NCI-H345 treated with DMSO at 0.1 percent for 48 hours (cell line): ENCODE measurements at regions not wholly inside any gene's neighbourhood (a gene's known extent, or its start where the extent isn't known, plus 50 kb on each side); places are given as distances from the start of the nearest gene placed in this dataset.
"Not testable (repeated sequence)": the region's sequence is repeated elsewhere in the genome, so short reads cannot be mapped to it uniquely, and the experiment has no call there.

Experiments
- DNase-seq: peaks from one replicate; lab custom pipeline; 2025; ENCODE audit not compliant: unreplicated experiment; lab: John Stamatoyannopoulos, UW

DNA sequence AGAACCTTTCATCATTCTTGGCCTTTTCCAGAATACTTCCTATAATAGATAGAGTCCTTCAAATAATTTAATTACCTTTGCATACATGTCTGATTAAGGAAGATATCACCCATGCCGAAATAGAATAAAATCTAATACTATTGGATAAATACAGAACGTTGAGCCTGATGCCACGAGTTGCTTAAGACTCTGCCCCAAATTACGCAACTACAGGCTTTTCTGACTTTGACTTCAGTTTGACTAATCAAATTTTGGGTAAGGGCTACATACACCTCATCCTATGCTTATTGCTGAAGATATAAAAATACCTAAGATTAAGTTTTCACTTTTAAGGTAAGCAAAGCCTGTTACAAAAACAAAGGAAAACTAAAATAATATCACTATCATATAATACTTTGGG is 1065.1 kb upstream of the NRXN1 start:
- DNase-seq, result no peak

GRCh38 chr2:52084759-52085158 is 1052.8 kb upstream of the NRXN1 start:
- no peak for DNase-seq

DNA sequence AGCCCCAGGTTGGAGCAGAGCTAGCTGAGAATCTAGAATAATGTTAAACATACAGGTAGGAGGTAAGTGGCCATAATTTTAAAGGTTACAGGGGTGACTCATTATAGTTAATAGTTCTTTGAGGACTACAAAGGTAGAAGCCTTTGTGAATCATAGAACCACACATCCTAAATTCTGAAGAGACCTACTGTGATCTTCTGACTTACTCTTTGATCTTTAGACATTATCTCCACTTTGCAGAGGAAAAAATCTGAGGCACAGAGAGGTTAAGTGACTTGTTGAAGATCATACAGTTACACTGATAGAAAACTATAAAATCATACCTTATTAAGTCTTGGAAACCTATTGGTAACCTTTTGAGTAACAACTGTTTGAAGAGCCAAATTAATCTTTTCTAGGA is 1051.3 kb upstream of the NRXN1 start:
- no peak for DNase-seq

GRCh38 chr2:52082646-52083045 is 1050.7 kb upstream of the NRXN1 start:
- DNase-seq, result no peak

DNA sequence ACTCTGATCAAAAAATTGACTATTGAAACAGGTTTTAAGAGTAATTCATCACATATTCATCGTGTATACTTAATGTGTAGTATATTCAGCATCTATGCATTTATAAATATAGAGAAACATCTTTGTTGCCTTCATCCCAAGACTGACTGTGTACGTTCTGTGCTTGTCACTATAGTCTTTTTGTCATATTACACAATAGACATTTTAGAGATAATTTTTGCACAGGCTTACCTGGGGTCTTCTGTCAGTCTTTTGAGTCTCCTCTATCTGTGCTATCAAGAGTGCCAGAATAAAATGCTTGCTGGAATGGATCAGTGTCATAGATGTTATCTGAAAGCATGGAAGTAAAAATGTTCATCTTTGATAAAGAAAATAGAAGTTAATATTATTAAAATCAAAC is 1047.7 kb upstream of the NRXN1 start:
- DNase-seq, result no peak

- no peak for DNase-seq
Observed at GRCh38 chr2:52077159-52077558, 1045.2 kb upstream of the NRXN1 start.

DNA sequence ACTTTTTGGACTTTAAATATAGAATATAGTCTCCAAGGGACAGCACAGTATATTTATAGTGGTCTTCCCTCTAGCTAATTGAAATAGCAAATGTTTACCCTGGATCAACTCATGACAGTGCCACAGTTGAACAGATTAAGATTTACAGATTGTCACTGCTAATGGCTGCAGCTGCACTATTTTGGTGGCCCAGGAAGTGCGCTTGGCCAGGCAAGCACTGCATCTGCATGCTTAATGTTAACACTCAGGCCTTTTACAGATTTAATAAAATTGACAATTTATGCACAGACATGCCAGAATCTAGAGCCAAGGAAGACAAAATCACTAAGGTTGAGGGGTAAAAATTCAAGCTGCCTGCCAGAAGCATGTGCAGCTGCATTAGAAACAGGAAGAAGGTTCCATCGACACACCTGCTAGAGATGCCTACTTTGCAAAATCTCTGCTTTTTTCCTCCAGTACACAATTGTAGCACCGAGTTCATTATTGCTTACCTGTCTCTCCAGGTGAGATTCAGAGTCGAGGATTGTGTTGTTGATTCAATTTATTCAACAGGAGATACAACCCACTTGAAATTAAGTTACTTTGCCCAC is 1042.3 kb upstream of the NRXN1 start:
- no peak for DNase-seq

- DNase-seq, result no peak
Observed at GRCh38 chr2:52072949-52073348, 1041.0 kb upstream of the NRXN1 start.

- DNase-seq, result no peak
Observed at GRCh38 chr2:52070665-52071064, 1038.7 kb upstream of the NRXN1 start.

DNA sequence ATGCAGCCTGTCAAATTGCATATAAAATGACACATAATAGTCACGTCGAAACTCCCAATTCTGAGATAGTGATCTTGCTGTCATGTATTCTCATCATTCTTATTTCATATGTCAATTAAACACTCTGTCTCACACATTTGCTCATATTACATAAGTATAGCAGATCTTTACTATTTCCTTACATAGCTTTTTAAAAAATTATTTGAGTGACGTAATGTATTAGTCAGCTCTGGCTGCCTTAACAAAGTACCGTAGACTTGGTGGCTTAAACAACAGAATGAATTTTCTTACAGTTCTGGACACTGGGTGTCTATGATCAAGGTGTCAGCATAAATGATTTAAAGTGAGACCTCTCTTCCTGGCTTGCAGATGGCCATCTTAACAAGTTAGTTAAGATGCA is 1032.3 kb upstream of the NRXN1 start:
- DNase-seq, result no peak

GRCh38 chr2:52054824-52055223 is 1022.9 kb upstream of the NRXN1 start:
- DNase-seq, result no peak

GRCh38 chr2:52036853-52037252 is 1004.9 kb upstream of the NRXN1 start:
- no peak for DNase-seq

- no peak for DNase-seq
Observed at GRCh38 chr2:52036024-52036423, 1004.1 kb upstream of the NRXN1 start.

GRCh38 chr2:52035391-52035790 is 1003.5 kb upstream of the NRXN1 start:
- no peak for DNase-seq

DNA sequence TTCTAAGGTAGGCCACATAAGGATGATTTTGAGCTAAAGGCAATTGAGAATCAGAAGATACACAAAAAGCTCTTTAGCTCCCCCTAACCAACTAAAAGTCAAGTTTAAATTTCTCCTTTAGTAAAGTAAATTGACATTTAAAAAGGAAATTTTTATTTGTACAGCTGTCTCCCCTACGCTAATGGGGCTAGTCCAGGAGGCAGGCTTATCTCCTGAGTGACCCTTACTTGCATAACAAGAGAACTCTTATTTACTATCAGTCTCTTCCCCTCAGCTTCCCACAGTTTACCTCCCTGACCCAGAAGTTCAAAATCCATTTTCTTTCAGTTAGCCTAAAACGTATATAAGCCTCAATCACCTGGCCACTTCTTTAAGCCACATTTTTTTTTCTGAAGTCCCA is 1002.8 kb upstream of the NRXN1 start:
- no peak for DNase-seq

DNA sequence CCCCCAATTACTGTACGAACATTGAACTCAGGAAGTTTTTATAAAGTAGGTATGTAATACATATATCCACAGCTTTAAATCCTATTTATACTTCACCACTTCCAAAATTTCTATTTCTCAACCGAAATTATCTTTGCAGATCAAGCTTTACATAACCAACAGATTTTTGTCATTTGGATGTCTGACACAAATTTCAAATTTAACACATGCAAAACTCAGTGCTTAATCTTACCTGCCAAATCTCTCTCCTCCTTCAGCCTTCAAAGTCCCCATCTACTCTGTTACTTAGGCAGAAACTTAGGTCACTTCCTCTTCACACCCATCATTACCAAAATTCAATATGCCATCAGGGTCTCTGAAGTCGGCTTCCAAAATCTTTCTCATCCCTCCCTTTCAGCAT is 990.1 kb upstream of the NRXN1 start:
- DNase-seq, result no peak

GRCh38 chr2:52017646-52018235 is 985.8 kb upstream of the NRXN1 start:
- DNase-seq, result no peak

- not testable (repeated sequence) for DNase-seq
Observed at GRCh38 chr2:52006821-52007366, 975.0 kb upstream of the NRXN1 start.

- no peak for DNase-seq
Observed at GRCh38 chr2:52000151-52000855, 968.4 kb upstream of the NRXN1 start.

DNA sequence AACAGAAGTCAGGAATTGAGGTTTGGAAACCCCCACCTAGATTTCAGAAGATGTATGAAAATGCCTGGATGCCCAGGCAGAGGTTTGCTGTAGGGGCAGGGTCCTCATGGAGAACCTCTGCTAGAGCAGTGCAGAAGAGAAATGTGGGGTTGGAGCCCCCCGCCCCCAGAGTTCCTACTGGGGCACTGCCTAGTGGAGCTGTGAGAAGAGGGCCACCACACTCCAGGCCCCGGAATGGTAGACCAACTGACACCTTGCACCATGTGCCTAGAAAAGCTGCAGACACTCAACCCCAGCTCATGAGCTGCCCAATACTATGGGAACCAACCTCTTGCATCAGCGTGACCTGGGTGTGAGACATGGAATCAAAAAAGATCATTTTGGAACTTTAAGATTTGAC is 967.0 kb upstream of the NRXN1 start:
- DNase-seq, result no peak

DNA sequence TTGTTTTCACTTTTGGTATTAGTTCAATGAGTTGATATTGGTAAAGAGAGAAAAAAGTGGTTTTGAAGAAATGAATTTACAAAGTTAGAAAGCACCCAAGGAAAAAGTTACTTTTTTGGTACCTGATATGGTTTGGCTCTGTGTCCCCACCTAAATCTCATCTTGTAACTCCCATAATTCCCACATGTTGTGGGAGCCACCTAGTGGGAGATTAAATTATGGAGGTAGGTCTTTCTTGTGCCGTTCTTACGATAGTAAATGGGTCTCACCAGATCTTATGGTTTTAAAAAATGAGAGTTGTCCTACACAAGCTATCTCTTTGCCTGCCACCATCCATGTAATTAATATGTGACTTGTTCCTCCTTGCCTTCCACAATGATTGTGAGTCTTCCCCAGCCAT is 965.6 kb upstream of the NRXN1 start:
- no peak for DNase-seq

GRCh38 chr2:51995293-51995692 is 963.4 kb upstream of the NRXN1 start:
- no peak for DNase-seq
